GM21786 (cell line): ENCODE measurements at regions not wholly inside any gene's neighbourhood (a gene's known extent, or its start where the extent isn't known, plus 50 kb on each side); places are given as distances from the start of the nearest gene placed in this dataset.

Experiments used
- ATAC-seq: cut with Tn5 transposase; IDR thresholded peaks from one replicate; pipeline ENCODE4 v1.9.1; 2021; ENCODE audit not compliant: unreplicated experiment

DNA sequence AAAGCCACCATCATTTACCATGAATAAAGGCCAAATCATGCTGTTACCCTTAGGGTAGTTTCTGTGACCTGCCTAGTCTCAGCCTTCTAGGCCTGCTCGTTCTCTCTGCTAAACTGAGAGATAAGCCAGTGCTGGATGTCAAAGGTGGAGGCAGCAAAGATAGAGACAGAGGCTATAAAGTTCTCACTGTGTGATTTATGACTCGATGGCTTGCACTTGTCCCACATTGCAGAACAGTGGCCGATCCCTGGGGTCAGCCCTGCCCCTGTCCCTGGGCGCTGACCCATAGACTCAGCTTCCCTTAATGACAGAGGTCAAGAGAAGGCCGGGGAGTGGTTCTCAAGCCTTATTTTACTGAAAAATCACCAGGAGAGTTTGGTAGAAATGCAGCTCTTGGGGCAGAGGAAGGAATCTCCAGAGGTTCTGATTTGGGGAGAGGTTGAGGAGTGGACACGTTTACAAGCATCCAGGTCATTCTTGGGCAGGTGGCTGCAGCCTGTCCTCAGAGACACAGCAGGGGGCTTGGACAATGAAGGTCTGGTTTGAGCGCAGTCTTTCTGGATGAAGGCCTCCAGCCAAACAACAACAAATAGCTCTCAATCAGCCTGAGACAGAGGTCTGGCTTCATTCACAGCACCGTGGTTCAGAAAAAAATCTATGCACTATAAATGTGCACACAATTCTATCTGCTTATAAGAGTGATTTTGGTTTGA, 143.5 kb downstream of the ACKR3 start:
- no peak for ATAC-seq

- ATAC-seq = no peak
Observed at GRCh38 chr2:236714080-236714479, 144.5 kb downstream of the ACKR3 start.

- ATAC-seq = no peak
Observed at GRCh38 chr2:236715077-236715476, 145.5 kb downstream of the ACKR3 start.

DNA sequence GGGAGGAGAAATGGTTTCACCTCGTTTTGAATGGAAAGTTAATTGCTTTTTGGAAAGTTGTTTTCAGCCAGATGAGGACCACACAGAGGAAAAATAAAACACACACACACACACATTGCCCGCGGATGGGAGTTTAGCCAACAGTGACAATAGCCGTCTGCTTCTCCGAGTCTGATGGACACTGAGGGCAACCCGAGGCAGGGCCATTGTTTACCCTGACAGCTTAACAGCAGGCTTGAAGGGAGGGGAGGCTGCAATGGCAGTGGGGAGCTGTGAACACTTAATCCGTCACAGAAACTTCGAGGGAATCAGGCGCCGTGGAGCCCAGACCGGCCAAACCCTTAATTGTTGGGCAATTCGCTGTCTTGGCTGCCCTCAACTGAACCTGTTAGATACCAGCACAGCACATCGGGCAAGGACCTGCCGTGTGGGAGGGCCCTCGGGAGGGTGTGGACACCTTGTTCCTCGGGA, 145.9 kb downstream of the ACKR3 start:
- ATAC-seq = no peak

- no peak for ATAC-seq
Observed at GRCh38 chr2:236717120-236717519, 147.5 kb downstream of the ACKR3 start.

DNA sequence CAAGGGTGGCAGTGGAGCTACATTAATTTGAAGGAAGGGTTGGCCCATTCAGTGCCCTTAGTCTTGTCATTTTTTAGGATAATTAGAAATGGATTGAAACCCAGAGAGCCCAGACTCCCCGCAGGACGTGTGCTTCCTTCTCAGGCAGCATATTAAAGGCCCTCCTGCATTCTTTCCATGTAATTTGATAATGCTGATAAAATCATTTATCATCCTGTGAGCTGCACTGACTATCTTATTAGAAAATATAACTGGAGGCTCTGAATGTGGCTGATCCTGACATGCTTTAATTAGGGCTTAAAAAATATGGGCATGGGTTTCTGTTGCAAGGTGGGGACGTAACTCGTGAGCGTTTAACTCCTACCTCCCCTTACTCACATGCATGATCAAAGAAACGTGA, 148.1 kb downstream of the ACKR3 start:
- ATAC-seq = no peak

DNA sequence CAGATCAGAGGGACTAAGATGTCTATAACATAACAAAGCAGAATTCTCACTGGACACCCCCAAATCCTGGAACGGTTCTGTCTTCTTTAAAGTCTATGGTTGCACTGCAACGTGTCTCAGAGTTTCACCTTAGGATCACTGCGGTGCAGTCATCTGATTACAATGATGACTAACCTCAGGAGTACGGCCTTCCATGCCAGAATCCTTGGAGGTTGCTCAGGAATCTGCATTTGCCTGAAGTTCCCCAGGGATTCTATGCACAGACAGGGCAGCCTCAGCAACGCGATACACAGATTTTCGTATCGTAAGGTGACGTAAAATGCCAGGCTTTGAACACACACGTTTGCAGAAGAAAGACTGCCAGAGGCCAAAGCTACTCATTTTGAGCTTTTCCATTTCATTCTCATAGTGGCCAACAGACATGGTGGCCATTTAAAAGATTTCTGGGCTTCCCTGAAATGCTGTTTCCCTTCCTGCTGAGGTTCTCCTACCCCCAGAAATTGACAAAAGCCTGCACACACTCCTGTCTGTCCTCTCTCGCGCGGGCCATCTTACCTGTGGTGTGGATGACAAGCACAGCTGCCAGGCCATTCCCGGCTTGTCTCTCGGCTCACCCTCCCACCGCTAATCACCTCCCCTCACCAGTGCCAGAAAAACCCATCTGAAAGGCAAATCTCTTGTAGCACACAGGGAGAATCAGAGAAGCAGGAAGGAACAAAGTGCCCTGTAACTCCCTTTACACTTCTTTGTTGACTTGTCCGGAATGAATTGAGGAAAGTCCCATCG, 148.8 kb downstream of the ACKR3 start:
- ATAC-seq = no peak

- no peak for ATAC-seq
Observed at GRCh38 chr2:236719192-236719635, 149.6 kb downstream of the ACKR3 start.

GRCh38 chr2:236720974-236721540, 151.4 kb downstream of the ACKR3 start:
- no peak for ATAC-seq

DNA sequence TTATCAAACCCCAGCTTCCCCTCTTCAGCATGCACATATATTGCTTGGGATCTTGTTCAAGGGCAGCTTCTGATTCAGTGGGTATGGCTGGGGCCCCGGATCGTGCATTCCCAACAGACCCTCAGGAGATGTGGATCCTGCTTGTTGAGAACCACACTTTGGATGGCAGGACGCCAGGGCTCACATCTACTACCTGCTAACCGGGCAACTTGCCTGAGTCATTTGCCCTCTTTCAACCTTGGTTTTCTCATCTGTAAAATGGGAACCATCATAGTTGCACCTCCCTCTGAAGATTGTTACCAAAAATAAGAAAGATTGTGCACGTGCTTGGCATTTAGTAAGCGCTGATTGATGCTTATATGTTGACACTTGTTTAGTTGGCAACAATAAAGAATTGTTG, 154.6 kb downstream of the ACKR3 start:
- no peak for ATAC-seq

- no peak for ATAC-seq
Observed at GRCh38 chr2:236726701-236727450, 157.3 kb downstream of the ACKR3 start.

GRCh38 chr2:236728916-236729670, 159.5 kb downstream of the ACKR3 start:
- no peak for ATAC-seq

DNA sequence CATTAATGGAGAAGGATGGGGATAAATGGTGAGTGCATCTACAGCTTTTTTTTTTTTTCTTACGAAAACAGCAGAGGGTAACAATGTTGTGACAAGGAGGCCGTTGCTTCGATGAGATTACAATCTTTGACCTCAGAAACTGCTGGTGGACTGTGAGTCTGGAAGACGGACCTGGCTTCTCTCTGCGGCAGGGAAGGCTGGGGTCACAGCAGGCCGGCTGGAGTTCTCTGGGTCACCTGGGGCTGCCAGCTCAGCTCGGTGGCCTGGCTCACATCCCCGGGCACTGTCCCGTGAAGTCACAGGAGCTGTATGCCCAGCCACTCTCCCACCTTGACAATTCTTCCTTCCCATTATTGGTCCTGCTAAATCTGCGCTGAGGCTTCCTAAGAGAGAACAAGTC, 160.8 kb downstream of the ACKR3 start:
- ATAC-seq = no peak

GRCh38 chr2:236731767-236732580, 162.3 kb downstream of the ACKR3 start:
- no peak for ATAC-seq

DNA sequence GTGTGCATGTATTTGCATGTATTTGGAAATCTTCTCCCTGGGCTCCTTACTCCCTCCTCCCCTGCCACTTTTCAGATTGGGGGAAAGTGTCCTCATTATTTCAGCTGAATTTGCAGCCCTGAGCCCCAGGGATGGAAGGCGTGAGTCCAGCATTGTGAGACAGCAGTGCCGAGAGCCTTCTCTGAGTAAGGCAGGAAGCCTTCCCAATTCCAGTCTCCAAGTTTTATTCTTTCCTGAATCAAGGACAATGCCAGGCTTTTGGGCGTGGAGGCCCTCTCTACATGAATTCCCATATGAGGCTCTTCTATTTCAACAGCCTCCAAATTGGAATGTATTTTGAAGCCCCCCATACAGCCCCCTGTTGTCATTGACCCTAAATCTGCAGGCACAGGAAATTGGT, 163.5 kb downstream of the ACKR3 start:
- no peak for ATAC-seq

DNA sequence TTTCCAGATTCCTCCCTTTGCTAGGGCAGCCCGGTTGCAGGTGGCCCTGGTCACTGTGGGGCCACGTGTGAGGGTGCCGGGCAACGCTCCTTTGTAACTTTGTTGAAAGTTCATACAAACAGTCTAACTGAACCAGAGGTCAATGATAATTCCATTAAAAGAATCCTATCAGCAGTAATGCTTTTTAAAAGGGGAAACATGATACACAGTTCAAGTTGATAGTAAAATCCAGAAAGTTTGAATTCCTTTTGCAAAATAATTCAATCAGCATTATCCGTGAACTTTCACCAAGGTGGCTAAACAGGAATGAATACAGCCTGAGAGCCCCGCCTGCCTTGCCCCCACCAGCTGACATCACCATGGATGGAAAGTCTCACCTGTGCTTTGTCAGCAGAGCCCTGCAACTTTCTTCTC, 166.2 kb downstream of the ACKR3 start:
- no peak for ATAC-seq

DNA sequence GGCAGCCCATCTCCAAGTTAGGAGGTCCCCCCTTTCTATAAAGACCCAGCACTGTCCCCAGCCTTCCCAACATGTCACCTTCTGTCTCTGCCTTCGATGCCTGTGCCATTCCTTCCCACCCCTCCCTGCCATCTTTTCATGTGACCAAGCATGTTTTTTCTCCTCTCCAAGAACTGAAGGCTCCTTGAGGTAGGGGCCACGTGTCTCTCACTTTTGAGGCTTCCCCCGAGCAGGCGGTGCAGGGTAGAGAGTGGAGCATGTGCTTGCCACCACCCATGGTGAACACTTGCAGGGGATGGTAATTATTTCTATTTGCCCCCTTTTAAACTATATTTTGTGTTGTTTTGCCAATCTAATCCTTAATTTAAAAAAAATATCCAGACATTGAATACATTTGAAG, 168.4 kb downstream of the ACKR3 start:
- no peak for ATAC-seq

GRCh38 chr2:236738896-236739295, 169.3 kb downstream of the ACKR3 start:
- ATAC-seq = no peak

- ATAC-seq = no peak
Observed at GRCh38 chr2:236739663-236740062, 170.0 kb downstream of the ACKR3 start.

- no peak for ATAC-seq
Observed at GRCh38 chr2:236740506-236740905, 170.9 kb downstream of the ACKR3 start.
